Transverse colon (tissue), 4 donors: ENCODE measurements at regions not wholly inside any gene's neighbourhood (a gene's known extent, or its start where the extent isn't known, plus 50 kb on each side); places are given as distances from the start of the nearest gene placed in this dataset.

ENCODE experiments used
- DNase-seq: peaks from one replicate; pipeline ENCODE4 v3.0.0-alpha.2; 2019
- H3K27ac ChIP-seq, 4 donors: fragments of 200-600 bp; sonication (generic); 2 replicates each; pipeline ENCODE4 v1.5.1; 2016 to 2018; ENCODE audit warnings: inconsistent platforms in 4 of 4
- H3K27me3 ChIP-seq: fragments of 200-600 bp; sonication (generic); 2 replicates; pipeline ENCODE4 v1.5.1; 2017; ENCODE audit warnings: inconsistent platforms
- H3K36me3 ChIP-seq, 4 donors: fragments of 200-600 bp; sonication (generic); 2 replicates each; pipeline ENCODE4 v1.5.1; 2017 to 2019; ENCODE audit warnings: inconsistent platforms in 4 of 4
- H3K4me1 ChIP-seq, 4 donors: fragments of 200-600 bp; sonication (generic); 2 replicates each; pipeline ENCODE4 v1.5.1; 2017 to 2020; ENCODE audit warnings: inconsistent platforms in 4 of 4
- H3K4me3 ChIP-seq, 4 donors: fragments of 200-600 bp; sonication (generic); 1 replicate in 1 of 4; 2 replicates in 3 of 4; pipeline versions ENCODE4 v1.5.1 to v1.6.1; 2017 to 2019; ENCODE audit warnings: inconsistent platforms in 4 of 4
- H3K9me3 ChIP-seq, 2 donors: fragments of 200-600 bp; sonication (generic); 2 replicates each; pipeline ENCODE4 v1.5.1; 2017 to 2019; ENCODE audit warnings: inconsistent platforms in 2 of 2
- EP300 ChIP-seq: sonication (generic); formaldehyde crosslinking; IDR thresholded peaks from one replicate; pipeline ENCODE4 v1.6.1; 2017; ENCODE audit warnings: antibody characterized with exemption, low read depth
- POLR2A ChIP-seq: fragments of 450-650 bp; IDR thresholded peaks from one replicate; pipeline ENCODE4 v1.6.1; 2016; ENCODE audit warnings: antibody characterized with exemption, mild to moderate bottlenecking, moderate library complexity
- POLR2AphosphoS5 ChIP-seq, 3 donors: sonication (generic); formaldehyde crosslinking; IDR thresholded peaks; one replicate each; pipeline ENCODE4 v1.6.1; 2016; ENCODE audit warnings: antibody characterized with exemption in 3 of 3
- WGBS, 2 donors: methylation state at CpG; one replicate each; pipeline ENCODE4 v1.1.5; 2018; ENCODE audit warnings: low coverage in 1 of 2; 5-methylcytosine and 5-hydroxymethylcytosine counted together
- in situ Hi-C, 4 donors: fragments of 200-750 bp; cut with MboI; loops; one replicate each; pipeline versions ENCODE4 v1.15.0 to v1.15.1; 2017; ENCODE audit warnings: low sequenced_read_pairs in 3 of 4, low pct_ligation_motif_present in 1 of 4, low pct_unique_long_range_greater_than_20kb in 1 of 4
- intact Hi-C: fragments of 100-400 bp; cut with DNase I; formaldehyde crosslinking; loops from one replicate; pipeline ENCODE4 v1.15.1; 2023; ENCODE audit warnings: low total_unique reads
- TF ChIP-seq, protein P1 (sequence below), 5 experiments: fragments of 200-600 bp in 3 of 5; fragments of 450-650 bp in 2 of 5; sonication (generic) in 3 of 5; IDR thresholded peaks; 1 replicate in 2 of 5; 2 replicates in 3 of 5; pipeline ENCODE4 v1.5.1; 2016 to 2017; ENCODE audit warnings: antibody characterized with exemption in 5 of 5, inconsistent platforms in 3 of 5, mild to moderate bottlenecking in 2 of 5, moderate library complexity in 1 of 5

DNA sequence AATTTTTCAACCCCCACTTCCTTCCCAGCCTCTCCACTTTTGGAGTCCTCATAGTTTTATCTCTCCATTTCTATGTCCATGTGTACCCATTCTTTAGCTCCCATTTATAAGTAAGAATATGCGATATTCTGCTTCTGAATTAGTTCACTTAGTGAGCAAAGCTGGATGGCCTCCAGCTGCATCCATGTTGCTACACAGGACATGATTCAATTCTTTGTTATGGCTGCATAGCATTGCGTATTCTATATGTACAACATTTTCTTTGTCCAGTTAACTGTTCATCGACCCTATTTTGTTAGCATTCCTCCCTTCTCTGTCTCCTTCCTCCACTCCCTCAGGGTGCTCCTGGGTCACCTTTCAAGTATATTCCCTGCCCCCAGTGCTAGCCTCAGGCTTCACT, 210.0 kb upstream of the SSTR4 start:
- 79 to 96% methylated on average over 3 of the region's 3 CpGs for WGBS, 2 donors
- no peak overlapping the region for H3K4me3 ChIP-seq
- in situ Hi-C loops (no loop called here), intact Hi-C loops (no loop called here)
- H3K4me1 ChIP-seq, result no peaks in the 10 kb centered on the region
- no peaks in the 10 kb centered on the region for H3K9me3 ChIP-seq
- H3K27ac ChIP-seq, result no peak overlapping the region
- no peak for DNase-seq
- TF ChIP-seq POLR2A (no peak), POLR2AphosphoS5 (IDR thresholded peaks at IDR 0.05) (no peak), EP300 (no peak)
- TF ChIP-seq, protein P1, sequence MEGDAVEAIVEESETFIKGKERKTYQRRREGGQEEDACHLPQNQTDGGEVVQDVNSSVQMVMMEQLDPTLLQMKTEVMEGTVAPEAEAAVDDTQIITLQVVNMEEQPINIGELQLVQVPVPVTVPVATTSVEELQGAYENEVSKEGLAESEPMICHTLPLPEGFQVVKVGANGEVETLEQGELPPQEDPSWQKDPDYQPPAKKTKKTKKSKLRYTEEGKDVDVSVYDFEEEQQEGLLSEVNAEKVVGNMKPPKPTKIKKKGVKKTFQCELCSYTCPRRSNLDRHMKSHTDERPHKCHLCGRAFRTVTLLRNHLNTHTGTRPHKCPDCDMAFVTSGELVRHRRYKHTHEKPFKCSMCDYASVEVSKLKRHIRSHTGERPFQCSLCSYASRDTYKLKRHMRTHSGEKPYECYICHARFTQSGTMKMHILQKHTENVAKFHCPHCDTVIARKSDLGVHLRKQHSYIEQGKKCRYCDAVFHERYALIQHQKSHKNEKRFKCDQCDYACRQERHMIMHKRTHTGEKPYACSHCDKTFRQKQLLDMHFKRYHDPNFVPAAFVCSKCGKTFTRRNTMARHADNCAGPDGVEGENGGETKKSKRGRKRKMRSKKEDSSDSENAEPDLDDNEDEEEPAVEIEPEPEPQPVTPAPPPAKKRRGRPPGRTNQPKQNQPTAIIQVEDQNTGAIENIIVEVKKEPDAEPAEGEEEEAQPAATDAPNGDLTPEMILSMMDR (IDR thresholded peaks at IDR 0.05), result no peak
- no peaks in the 10 kb centered on the region for H3K36me3 ChIP-seq
- no peaks in the 10 kb centered on the region for H3K27me3 ChIP-seq

- WGBS, 2 donors, result 73% methylated on average over 4 of the region's 4 CpGs; no CpG with 5 or more reads in 1 of the 2 donors
- Histone ChIP-seq H3K9me3 (no peaks in the 10 kb centered on the region), H3K4me1 (no peaks in the 10 kb centered on the region), H3K27ac (no peak overlapping the region), H3K4me3 (no peak overlapping the region), H3K36me3 (no peaks in the 10 kb centered on the region), H3K27me3 (no peaks in the 10 kb centered on the region)
- no peak for DNase-seq
- intact Hi-C loops, result no loop called here
- TF ChIP-seq POLR2AphosphoS5 (IDR thresholded peaks at IDR 0.05), result no peak
- TF ChIP-seq, protein P1 (IDR thresholded peaks at IDR 0.05), result no peak
- no peak for TF ChIP-seq EP300
- TF ChIP-seq POLR2A, result no peak
- in situ Hi-C loops, result no loop called here
Observed at GRCh38 chr20:22825546-22825945, 209.6 kb upstream of the SSTR4 start.

DNA sequence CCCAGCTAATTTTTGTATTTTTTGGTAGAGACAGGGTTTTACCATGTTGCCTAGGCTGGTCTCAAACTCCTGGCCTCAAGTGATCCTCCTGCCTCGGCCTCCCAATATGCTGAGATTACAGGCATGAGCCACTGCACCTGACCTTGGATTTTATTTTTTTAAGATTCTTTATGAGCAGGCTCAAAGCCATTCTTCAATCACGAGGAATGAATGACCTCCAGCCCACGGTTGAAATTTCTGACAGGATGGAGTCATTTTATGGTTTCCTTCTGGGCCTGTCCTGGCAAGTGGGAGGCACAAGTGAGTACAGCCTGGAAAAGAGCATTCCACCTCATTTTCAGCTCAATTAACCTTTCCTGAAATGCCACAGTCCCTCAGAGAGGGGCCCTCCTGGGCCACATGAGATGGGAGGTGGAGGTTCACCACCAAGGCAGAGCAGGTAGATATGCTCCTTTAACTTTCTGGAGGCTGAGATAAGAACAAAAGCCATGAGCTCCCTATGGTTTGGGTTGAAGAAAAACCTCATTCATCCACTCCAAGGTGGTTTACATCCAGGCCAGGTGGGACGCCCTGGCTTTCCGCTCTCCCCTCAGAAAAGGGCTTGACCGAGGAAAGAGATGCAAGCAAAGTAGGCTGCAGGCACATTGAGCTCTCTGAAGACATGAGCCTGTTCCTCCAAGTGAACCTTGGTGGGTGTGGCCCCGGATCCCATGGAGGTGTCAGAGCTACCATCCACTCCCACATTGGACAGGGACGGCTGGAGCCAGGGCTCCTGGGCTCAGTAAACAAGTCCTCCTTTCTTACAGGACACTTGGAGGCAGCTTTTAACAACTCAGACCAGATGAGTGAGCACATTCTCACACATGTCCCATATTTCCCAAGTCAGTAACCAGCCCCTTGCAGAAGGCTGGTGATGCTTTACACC, 208.5 kb upstream of the SSTR4 start:
- Histone ChIP-seq H3K4me3 (no peak overlapping the region), H3K4me1 (no peaks in the 10 kb centered on the region), H3K36me3 (no peaks in the 10 kb centered on the region), H3K9me3 (no peaks in the 10 kb centered on the region), H3K27ac (no peak overlapping the region), H3K27me3 (no peaks in the 10 kb centered on the region)
- DNase-seq, result no peak
- WGBS, 2 donors, result 17 to 70% methylated on average over 1 to 8 of the region's 8 CpGs
- in situ Hi-C loops, result no loop called here
- TF ChIP-seq, protein P1 (IDR thresholded peaks at IDR 0.05), result no peak
- TF ChIP-seq EP300, result no peak
- TF ChIP-seq POLR2AphosphoS5 (IDR thresholded peaks at IDR 0.05), result no peak
- no peak for TF ChIP-seq POLR2A
- intact Hi-C loops, result no loop called here

- WGBS, 2 donors, result 63% methylated on average over 3 of the region's 3 CpGs; no CpG with 5 or more reads in 1 of the 2 donors
- no peaks in the 10 kb centered on the region for H3K36me3 ChIP-seq
- H3K9me3 ChIP-seq, result no peaks in the 10 kb centered on the region
- no peak for TF ChIP-seq POLR2A
- no peak for TF ChIP-seq POLR2AphosphoS5 (IDR thresholded peaks at IDR 0.05)
- TF ChIP-seq, protein P1 (IDR thresholded peaks at IDR 0.05), result no peak
- no peak for TF ChIP-seq EP300
- intact Hi-C loops (no loop called here), in situ Hi-C loops (no loop called here)
- H3K4me1 ChIP-seq, result no peaks in the 10 kb centered on the region
- H3K4me3 ChIP-seq, result no peak overlapping the region
- no peak for DNase-seq
- no peak overlapping the region for H3K27ac ChIP-seq
- no peaks in the 10 kb centered on the region for H3K27me3 ChIP-seq
Observed at GRCh38 chr20:22827916-22828315, 207.2 kb upstream of the SSTR4 start.
